ENCODE measurements at regions not wholly inside any gene's neighbourhood (a gene's known extent, or its start where the extent isn't known, plus 50 kb on each side); places are given as distances from the start of the nearest gene placed in this dataset.

DNA sequence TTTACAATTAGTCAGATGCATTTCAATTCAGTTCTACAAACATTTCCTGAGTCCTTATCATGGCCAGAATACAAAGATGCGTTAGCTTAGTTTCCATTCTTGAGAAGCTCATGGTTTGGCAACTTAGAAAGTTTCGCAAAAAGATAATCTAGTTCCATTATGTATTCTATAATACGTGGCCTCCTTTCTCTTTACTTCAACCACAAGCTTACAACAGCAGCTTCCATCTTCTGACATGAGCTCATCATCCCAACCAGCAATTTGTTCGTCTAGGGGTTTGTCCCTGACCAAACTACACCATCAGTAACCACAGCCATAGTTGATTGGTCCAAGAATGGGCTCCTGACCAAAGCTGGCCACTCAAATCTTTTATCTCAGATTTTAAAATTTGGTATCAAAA is 267.6 kb upstream of the TBC1D5 start:
- H3K27ac ChIP-seq (replicated peaks) = peak overlapping the region; percentile 46
- TF ChIP-seq SPI1 (IDR thresholded peaks at IDR 0.05; ENCODE audit: borderline replicate concordance, low read depth) (no peak), GABPA (IDR thresholded peaks at IDR 0.05; ENCODE audit: low read depth) (no peak), POLR2AphosphoS5 (IDR thresholded peaks at IDR 0.05; ENCODE audit: low read depth) (no peak)
- TF ChIP-seq, protein P1, sequence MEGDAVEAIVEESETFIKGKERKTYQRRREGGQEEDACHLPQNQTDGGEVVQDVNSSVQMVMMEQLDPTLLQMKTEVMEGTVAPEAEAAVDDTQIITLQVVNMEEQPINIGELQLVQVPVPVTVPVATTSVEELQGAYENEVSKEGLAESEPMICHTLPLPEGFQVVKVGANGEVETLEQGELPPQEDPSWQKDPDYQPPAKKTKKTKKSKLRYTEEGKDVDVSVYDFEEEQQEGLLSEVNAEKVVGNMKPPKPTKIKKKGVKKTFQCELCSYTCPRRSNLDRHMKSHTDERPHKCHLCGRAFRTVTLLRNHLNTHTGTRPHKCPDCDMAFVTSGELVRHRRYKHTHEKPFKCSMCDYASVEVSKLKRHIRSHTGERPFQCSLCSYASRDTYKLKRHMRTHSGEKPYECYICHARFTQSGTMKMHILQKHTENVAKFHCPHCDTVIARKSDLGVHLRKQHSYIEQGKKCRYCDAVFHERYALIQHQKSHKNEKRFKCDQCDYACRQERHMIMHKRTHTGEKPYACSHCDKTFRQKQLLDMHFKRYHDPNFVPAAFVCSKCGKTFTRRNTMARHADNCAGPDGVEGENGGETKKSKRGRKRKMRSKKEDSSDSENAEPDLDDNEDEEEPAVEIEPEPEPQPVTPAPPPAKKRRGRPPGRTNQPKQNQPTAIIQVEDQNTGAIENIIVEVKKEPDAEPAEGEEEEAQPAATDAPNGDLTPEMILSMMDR (IDR thresholded peaks at IDR 0.05; ENCODE audit: insufficient read depth, low read length) = no peak
- TF ChIP-seq, protein P2, sequence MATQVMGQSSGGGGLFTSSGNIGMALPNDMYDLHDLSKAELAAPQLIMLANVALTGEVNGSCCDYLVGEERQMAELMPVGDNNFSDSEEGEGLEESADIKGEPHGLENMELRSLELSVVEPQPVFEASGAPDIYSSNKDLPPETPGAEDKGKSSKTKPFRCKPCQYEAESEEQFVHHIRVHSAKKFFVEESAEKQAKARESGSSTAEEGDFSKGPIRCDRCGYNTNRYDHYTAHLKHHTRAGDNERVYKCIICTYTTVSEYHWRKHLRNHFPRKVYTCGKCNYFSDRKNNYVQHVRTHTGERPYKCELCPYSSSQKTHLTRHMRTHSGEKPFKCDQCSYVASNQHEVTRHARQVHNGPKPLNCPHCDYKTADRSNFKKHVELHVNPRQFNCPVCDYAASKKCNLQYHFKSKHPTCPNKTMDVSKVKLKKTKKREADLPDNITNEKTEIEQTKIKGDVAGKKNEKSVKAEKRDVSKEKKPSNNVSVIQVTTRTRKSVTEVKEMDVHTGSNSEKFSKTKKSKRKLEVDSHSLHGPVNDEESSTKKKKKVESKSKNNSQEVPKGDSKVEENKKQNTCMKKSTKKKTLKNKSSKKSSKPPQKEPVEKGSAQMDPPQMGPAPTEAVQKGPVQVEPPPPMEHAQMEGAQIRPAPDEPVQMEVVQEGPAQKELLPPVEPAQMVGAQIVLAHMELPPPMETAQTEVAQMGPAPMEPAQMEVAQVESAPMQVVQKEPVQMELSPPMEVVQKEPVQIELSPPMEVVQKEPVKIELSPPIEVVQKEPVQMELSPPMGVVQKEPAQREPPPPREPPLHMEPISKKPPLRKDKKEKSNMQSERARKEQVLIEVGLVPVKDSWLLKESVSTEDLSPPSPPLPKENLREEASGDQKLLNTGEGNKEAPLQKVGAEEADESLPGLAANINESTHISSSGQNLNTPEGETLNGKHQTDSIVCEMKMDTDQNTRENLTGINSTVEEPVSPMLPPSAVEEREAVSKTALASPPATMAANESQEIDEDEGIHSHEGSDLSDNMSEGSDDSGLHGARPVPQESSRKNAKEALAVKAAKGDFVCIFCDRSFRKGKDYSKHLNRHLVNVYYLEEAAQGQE (IDR thresholded peaks at IDR 0.05; ENCODE audit: insufficient replicate concordance, low read depth) = no peak
- H3K27me3 ChIP-seq (ENCODE audit: insufficient read depth, poor library complexity, severe bottlenecking) = no peaks in the 10 kb centered on the region
- H3K4me3 ChIP-seq (replicated peaks; ENCODE audit: insufficient read depth, low read length) = no peak overlapping the region
- peak in 1 of 2 experiments; percentile 45 for DNase-seq (ENCODE audit: low read depth in 1 of 2, low spot score in 1 of 2)

DNA sequence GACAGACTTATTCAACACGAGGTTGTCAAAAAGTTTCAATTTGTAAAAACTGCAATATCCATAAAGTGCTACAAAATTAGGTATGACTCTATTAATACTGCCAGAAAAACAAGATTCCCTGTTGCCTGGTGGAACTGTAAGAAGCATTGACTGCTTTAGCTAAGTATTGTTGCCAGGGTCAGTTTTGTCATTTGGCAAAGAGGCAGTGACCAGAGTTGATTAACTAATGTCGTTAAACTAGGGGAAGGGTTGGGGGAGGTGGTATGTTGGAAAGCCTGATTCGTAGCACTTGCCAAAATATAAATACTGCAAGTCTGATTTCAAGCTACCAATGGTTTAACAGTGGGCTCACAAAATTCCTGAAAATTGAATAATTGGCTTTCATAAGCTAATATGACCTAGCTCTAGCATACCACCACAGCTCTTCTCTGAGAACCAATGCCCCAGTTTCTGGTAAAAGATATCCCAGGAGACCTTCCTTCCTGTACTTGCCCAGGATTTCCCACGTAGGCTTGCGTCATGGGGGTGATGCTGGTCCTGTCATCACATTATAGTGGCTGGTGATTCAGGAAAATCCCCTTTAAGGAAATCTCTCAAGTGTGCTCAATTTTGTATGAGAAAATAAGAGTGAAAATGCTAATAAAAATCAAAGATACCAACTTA is 266.4 kb upstream of the TBC1D5 start:
- TF ChIP-seq, protein P2 (IDR thresholded peaks at IDR 0.05; ENCODE audit: insufficient replicate concordance, low read depth) = no peak
- TF ChIP-seq GABPA (IDR thresholded peaks at IDR 0.05; ENCODE audit: low read depth) = no peak
- TF ChIP-seq, protein P1 (IDR thresholded peaks at IDR 0.05; ENCODE audit: insufficient read depth, low read length) = no peak
- TF ChIP-seq POLR2AphosphoS5 (IDR thresholded peaks at IDR 0.05; ENCODE audit: low read depth) = no peak
- no peak for TF ChIP-seq SPI1 (IDR thresholded peaks at IDR 0.05; ENCODE audit: borderline replicate concordance, low read depth)
- Histone ChIP-seq H3K27me3 (ENCODE audit: insufficient read depth, poor library complexity, severe bottlenecking) (no peaks in the 10 kb centered on the region), H3K4me3 (replicated peaks; ENCODE audit: insufficient read depth, low read length) (no peak overlapping the region), H3K27ac (replicated peaks) (no peak overlapping the region)
- DNase-seq (ENCODE audit: low read depth in 1 of 2, low spot score in 1 of 2) = no peak

DNA sequence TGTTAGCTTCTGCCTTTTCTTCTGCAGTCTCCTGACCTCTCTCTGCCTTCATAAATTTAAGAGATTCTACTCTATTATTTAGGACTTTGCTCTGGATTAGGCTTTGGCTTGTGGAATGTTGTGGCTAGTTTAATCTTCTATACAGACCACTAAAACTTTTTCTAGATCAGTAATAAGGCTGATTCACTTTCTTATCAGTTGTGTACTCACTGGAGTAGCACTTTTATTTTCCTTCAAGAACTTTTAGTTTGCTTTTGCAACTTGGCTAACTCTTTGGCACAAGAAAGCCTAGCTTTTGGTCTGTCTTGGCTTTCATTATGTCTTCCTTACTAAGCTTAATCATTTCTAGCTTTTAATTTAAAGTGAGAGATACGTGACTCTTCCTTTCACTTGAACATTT is 265.5 kb upstream of the TBC1D5 start:
- TF ChIP-seq SPI1 (IDR thresholded peaks at IDR 0.05; ENCODE audit: borderline replicate concordance, low read depth) (no peak), GABPA (IDR thresholded peaks at IDR 0.05; ENCODE audit: low read depth) (no peak), POLR2AphosphoS5 (IDR thresholded peaks at IDR 0.05; ENCODE audit: low read depth) (no peak)
- TF ChIP-seq, protein P2 (IDR thresholded peaks at IDR 0.05; ENCODE audit: insufficient replicate concordance, low read depth) = no peak
- TF ChIP-seq, protein P1 (IDR thresholded peaks at IDR 0.05; ENCODE audit: insufficient read depth, low read length) = no peak
- DNase-seq (ENCODE audit: low read depth in 1 of 2, low spot score in 1 of 2) = no peak
- no peak overlapping the region for H3K4me3 ChIP-seq (replicated peaks; ENCODE audit: insufficient read depth, low read length)
- no peaks in the 10 kb centered on the region for H3K27me3 ChIP-seq (ENCODE audit: insufficient read depth, poor library complexity, severe bottlenecking)
- H3K27ac ChIP-seq (replicated peaks) = peak overlapping the region; percentile 14; the same call in 1 of the 2 replicates

All from HL-60 (cell line).